GM12878 (cell line): ENCODE measurements at regions not wholly inside any gene's neighbourhood (a gene's known extent, or its start where the extent isn't known, plus 50 kb on each side); places are given as distances from the start of the nearest gene placed in this dataset.

ENCODE experiments used
- ATAC-seq: fragments of 200-7000 bp; cut with Tn5 transposase; 3 replicates; pipeline ENCODE4 v1.9.1; 2020; ENCODE audit warnings: mild to moderate bottlenecking, moderate library complexity
- BruUV-seq: library from RNA; stranded (reverse); fragments of 400-500 nt; replicated peaks from 2 replicates; lab custom pipeline; 2021; lab: Mats Ljungman, UMichigan
- CTCF ChIA-PET: fragments of 300-600 bp; sonication (Branson Sonifier 250); formaldehyde crosslinking; extraction: SDS; loops from one replicate; lab custom pipeline; 2021; ENCODE audit warnings: inconsistent platforms; lab: Yijun Ruan, JAX
- POLR2A ChIA-PET: fragments of 350-600 bp; formaldehyde crosslinking; extraction: SDS; loops from one replicate; lab custom pipeline; 2021; ENCODE audit warnings: inconsistent platforms; lab: Charles Lee
- RAD21 ChIA-PET: fragments of 300-600 bp; sonication (Branson Sonifier 250); formaldehyde crosslinking; loops from one replicate; lab custom pipeline; 2023; ENCODE audit warnings: antibody characterized with exemption; ENCODE audit not compliant: unreplicated experiment; lab: Charles Lee
- SMC1A ChIA-PET: fragments of 300-600 bp; sonication (Branson Sonifier 250); formaldehyde crosslinking; loops from one replicate; lab custom pipeline; 2023; ENCODE audit not compliant: unreplicated experiment, uncharacterized antibody; lab: Charles Lee
- DNase-seq: peaks from one replicate; pipeline ENCODE4 v3.0.0-alpha.2; 2011; ENCODE audit warnings: low read depth, low spot score
- FAIRE-seq: peaks from 3 replicates; lab custom pipeline; 2011; peaks lifted over from hg19 to GRCh38; lab: Jason Lieb, UNC
- H2AFZ ChIP-seq: 2 replicates; pipeline ENCODE4 v1.6.0; 2011; ENCODE audit warnings: low read depth, low read length, control low read depth; ENCODE audit not compliant: control insufficient read depth
- H3K27ac ChIP-seq: 2 replicates; pipeline ENCODE4 v1.5.1; 2011; ENCODE audit warnings: control low read depth; ENCODE audit not compliant: control insufficient read depth, insufficient read depth
- H3K27me3 ChIP-seq, 2 experiments: replicated peaks in 1 of 2; 2 replicates each; pipeline versions ENCODE4 v1.6.0 to v1.6.1; 2011; ENCODE audit warnings: low read length in 1 of 2; ENCODE audit not compliant: control insufficient read depth in 2 of 2, insufficient read depth in 2 of 2
- H3K36me3 ChIP-seq, 2 experiments: 2 replicates each; pipeline ENCODE4 v1.5.1; 2011; ENCODE audit warnings: low read length in 1 of 2; ENCODE audit not compliant: control insufficient read depth in 2 of 2, insufficient read depth in 2 of 2
- H3K4me1 ChIP-seq: 2 replicates; pipeline ENCODE4 v1.6.1; 2011; ENCODE audit warnings: mild to moderate bottlenecking, low read length, moderate library complexity, mixed read lengths; ENCODE audit not compliant: control insufficient read depth, insufficient read depth
- H3K4me2 ChIP-seq: 2 replicates; pipeline ENCODE4 v1.6.0; 2011; ENCODE audit warnings: control low read depth; ENCODE audit not compliant: control insufficient read depth, insufficient read depth
- H3K4me3 ChIP-seq: fragments of 200-600 bp; sonication (generic); 2 replicates; pipeline ENCODE4 v1.5.1; 2016
- H3K79me2 ChIP-seq: 2 replicates; pipeline ENCODE4 v1.6.0; 2011; ENCODE audit warnings: low read length; ENCODE audit not compliant: control insufficient read depth, insufficient read depth
- H3K9ac ChIP-seq: 2 replicates; pipeline ENCODE4 v1.8.0; 2011; ENCODE audit warnings: low read length, control low read depth, mixed read lengths; ENCODE audit not compliant: control insufficient read depth, insufficient read depth
- H3K9me3 ChIP-seq: replicated peaks from 3 replicates; pipeline ENCODE4 v1.5.1; 2011; ENCODE audit warnings: mild to moderate bottlenecking, low read length; ENCODE audit not compliant: control insufficient read depth, insufficient read depth
- H4K20me1 ChIP-seq: 2 replicates; pipeline ENCODE4 v1.6.0; 2011; ENCODE audit not compliant: control insufficient read depth, insufficient read depth
- BACH1 ChIP-seq: fragments of 450-650 bp; IDR thresholded peaks from 2 replicates; pipeline ENCODE4 v1.6.1; 2017; ENCODE audit warnings: mild to moderate bottlenecking, borderline replicate concordance
- BHLHE40 ChIP-seq, 2 experiments: fragments of 450-650 bp in 1 of 2; IDR thresholded peaks; 2 replicates each; pipeline ENCODE4 v1.6.1; 2011 to 2017; ENCODE audit warnings: low read depth in 2 of 2, borderline replicate concordance in 1 of 2, improper control_type of control experiment in 1 of 2, low read length in 1 of 2, mild to moderate bottlenecking in 1 of 2
- BMI1 ChIP-seq: fragments of 450-650 bp; IDR thresholded peaks from 2 replicates; pipeline ENCODE4 v1.6.1; 2016; ENCODE audit warnings: mild to moderate bottlenecking, moderate library complexity, borderline replicate concordance
- EED ChIP-seq: sonication (generic); IDR thresholded peaks from 2 replicates; pipeline ENCODE4 v1.6.1; 2016; ENCODE audit warnings: antibody characterized with exemption, low read depth
- GABPA ChIP-seq: IDR thresholded peaks from 2 replicates; pipeline ENCODE4 v1.6.1; 2014; ENCODE audit warnings: antibody characterized with exemption, low read depth, mild to moderate bottlenecking, inconsistent platforms
- HDAC2 ChIP-seq: fragments of 200-600 bp; sonication (generic); IDR thresholded peaks from 2 replicates; pipeline ENCODE4 v1.6.1; 2017
- MTA3 ChIP-seq: IDR thresholded peaks from 2 replicates; pipeline ENCODE4 v1.6.1; 2012; ENCODE audit warnings: low read length, inconsistent platforms, borderline replicate concordance
- MYB ChIP-seq: fragments of 150-350 bp; IDR thresholded peaks from 2 replicates; pipeline ENCODE4 v1.6.1; 2014; ENCODE audit warnings: mild to moderate bottlenecking, low read depth, low read length, borderline replicate concordance
- MYC ChIP-seq: IDR thresholded peaks from 2 replicates; pipeline ENCODE4 v1.6.1; 2011; ENCODE audit warnings: mild to moderate bottlenecking, low read length, moderate library complexity, inconsistent platforms; ENCODE audit not compliant: insufficient read depth, insufficient replicate concordance, insufficient read length, severe bottlenecking
- NBN ChIP-seq: fragments of 450-650 bp; IDR thresholded peaks from 2 replicates; pipeline ENCODE4 v1.6.1; 2016
- NR2F1 ChIP-seq: fragments of 450-650 bp; conservative IDR thresholded peaks from 2 replicates; pipeline ENCODE4 v1.6.1; 2017; ENCODE audit warnings: mild to moderate bottlenecking
- RAD51 ChIP-seq: fragments of 450-650 bp; IDR thresholded peaks from 2 replicates; pipeline ENCODE4 v1.6.1; 2016; ENCODE audit warnings: moderate library complexity, mild to moderate bottlenecking, inconsistent platforms
- REST ChIP-seq: IDR thresholded peaks from 2 replicates; pipeline ENCODE4 v1.6.1; 2012; ENCODE audit warnings: mild to moderate bottlenecking, low read depth, low read length
- SP1 ChIP-seq: IDR thresholded peaks from one replicate; pipeline ENCODE4 v1.6.1; 2011; ENCODE audit warnings: low read depth, low read length
- SUZ12 ChIP-seq: fragments of 200-600 bp; sonication (generic); IDR thresholded peaks from one replicate; pipeline ENCODE4 v1.6.1; 2018; ENCODE audit warnings: antibody characterized with exemption, mild to moderate bottlenecking; ENCODE audit not compliant: unreplicated experiment
- TAF1 ChIP-seq: IDR thresholded peaks from 2 replicates; pipeline ENCODE4 v1.6.1; 2011; ENCODE audit warnings: mild to moderate bottlenecking, low read depth, low read length, borderline replicate concordance
- TCF3 ChIP-seq: IDR thresholded peaks from 2 replicates; pipeline ENCODE4 v1.6.1; 2012; ENCODE audit warnings: low read depth, mild to moderate bottlenecking, low read length, borderline replicate concordance; ENCODE audit not compliant: insufficient read depth
- ZNF207 ChIP-seq: fragments of 450-650 bp; IDR thresholded peaks from 2 replicates; pipeline ENCODE4 v1.6.1; 2014; ENCODE audit warnings: antibody characterized with exemption, mild to moderate bottlenecking, borderline replicate concordance
- WGBS: methylation state at CpG from one replicate; pipeline ENCODE4 v1.1.6; 2016; ENCODE audit warnings: low lambda C conversion rate; ENCODE audit not compliant: insufficient replicate concordance, insufficient coverage; ENCODE audit errors: missing lambda C conversion rate; 5-methylcytosine and 5-hydroxymethylcytosine counted together
- in situ Hi-C: fragments of 300-500 bp; cut with MboI; formaldehyde crosslinking; loops from 9 replicates; pipeline ENCODE4 v1.14.3; 2018; ENCODE audit warnings: mixed read lengths
- intact Hi-C: fragments of 100-400 bp; cut with micrococcal nuclease; formaldehyde crosslinking; loops from one replicate; pipeline ENCODE4 v1.14.2; 2022; ENCODE audit not compliant: unreplicated experiment

- whole genome bisulfite sequencing: 0% methylated on average over 3 of the region's 3 CpGs
- H3K4me1 ChIP-seq: no peaks in the 10 kb centered on the region
- H2AFZ ChIP-seq: no peak overlapping the region
- RAD21 ChIA-PET: no interaction called here
- H4K20me1 ChIP-seq: no peaks in the 10 kb centered on the region
- no peaks in the 10 kb centered on the region for H3K36me3 ChIP-seq
- ATAC-seq (no peak), FAIRE-seq (no peak), DNase-seq (no peak)
- no peaks in the 10 kb centered on the region for H3K79me2 ChIP-seq
- POLR2A ChIA-PET: no interaction called here
- no peaks in the 10 kb centered on the region for H3K9me3 ChIP-seq
- no peak overlapping the region for H3K9ac ChIP-seq
- in situ Hi-C loops (no loop called here), intact Hi-C loops (no loop called here)
- no TSS peak for BruUV-seq
- H3K4me3 ChIP-seq: no peak overlapping the region
- SMC1A ChIA-PET: no interaction called here
- no peak overlapping the region for H3K4me2 ChIP-seq
- no peak for TF ChIP-seq HDAC2
- TF ChIP-seq TCF3: no peak
- TF ChIP-seq NR2F1: no peak
- no peak for TF ChIP-seq GABPA
- no peak for TF ChIP-seq BACH1
- no peak for TF ChIP-seq TAF1
- no peak for TF ChIP-seq RAD51
- no peak for TF ChIP-seq BHLHE40 (IDR thresholded peaks at IDR 0.05; ENCODE audit: borderline replicate concordance in 1 of 2, low read depth in 2 of 2, low read length in 1 of 2)
- no peak for TF ChIP-seq MYC
- no peak for TF ChIP-seq MTA3
- no peak for TF ChIP-seq MYB
- TF ChIP-seq BMI1: no peak
- no peak for TF ChIP-seq SUZ12
- no peak for TF ChIP-seq NBN
- no peak for TF ChIP-seq REST
- no peak for TF ChIP-seq ZNF207
- TF ChIP-seq SP1: no peak
- TF ChIP-seq EED: no peak
- no peak overlapping the region for H3K27ac ChIP-seq
- CTCF ChIA-PET: interaction anchor here (1.0 kb wide), 1 partner anchor 21 kb away, joined by 3 read pairs; no protein-coding TSS in a partner anchor
- peaks cover 0 to 2% of the 10 kb centered on the region in 2 experiments; a peak in 3 of 4 replicates for H3K27me3 ChIP-seq
Measured at GRCh38 chr18:24535527-24536295, 75.3 kb downstream of the HRH4 start.
